ENCODE measurements at regions not wholly inside any gene's neighbourhood (a gene's known extent, or its start where the extent isn't known, plus 50 kb on each side); places are given as distances from the start of the nearest gene placed in this dataset.

DNA sequence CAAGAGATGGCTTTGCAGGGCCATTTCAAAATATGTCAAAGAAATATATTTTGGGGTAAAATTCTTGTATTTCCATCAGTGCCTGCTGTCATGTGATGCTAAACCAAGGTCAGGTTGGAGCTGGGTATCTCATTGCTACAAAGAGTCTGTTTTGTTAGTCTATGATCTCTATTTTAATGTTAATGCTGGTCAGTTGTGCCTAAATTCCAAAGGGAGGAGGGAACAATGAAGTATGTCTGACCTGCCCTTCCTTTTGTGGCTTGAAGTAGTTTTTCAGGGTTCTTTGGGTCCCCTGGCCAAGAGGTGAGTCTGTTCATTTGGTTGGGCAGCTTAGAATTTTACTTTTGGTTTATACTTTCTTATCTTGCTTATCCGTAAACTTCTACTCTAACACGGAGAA is 61.6 kb upstream of the DYNAP start:
- TF ChIP-seq, protein P1, sequence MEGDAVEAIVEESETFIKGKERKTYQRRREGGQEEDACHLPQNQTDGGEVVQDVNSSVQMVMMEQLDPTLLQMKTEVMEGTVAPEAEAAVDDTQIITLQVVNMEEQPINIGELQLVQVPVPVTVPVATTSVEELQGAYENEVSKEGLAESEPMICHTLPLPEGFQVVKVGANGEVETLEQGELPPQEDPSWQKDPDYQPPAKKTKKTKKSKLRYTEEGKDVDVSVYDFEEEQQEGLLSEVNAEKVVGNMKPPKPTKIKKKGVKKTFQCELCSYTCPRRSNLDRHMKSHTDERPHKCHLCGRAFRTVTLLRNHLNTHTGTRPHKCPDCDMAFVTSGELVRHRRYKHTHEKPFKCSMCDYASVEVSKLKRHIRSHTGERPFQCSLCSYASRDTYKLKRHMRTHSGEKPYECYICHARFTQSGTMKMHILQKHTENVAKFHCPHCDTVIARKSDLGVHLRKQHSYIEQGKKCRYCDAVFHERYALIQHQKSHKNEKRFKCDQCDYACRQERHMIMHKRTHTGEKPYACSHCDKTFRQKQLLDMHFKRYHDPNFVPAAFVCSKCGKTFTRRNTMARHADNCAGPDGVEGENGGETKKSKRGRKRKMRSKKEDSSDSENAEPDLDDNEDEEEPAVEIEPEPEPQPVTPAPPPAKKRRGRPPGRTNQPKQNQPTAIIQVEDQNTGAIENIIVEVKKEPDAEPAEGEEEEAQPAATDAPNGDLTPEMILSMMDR (IDR thresholded peaks at IDR 0.05 in 4 of 5, conservative IDR thresholded peaks at IDR 0.05 in 1 of 5), result no peak
- no peak for TF ChIP-seq POLR2A (IDR thresholded peaks at IDR 0.05)
